Activated CD4-positive, alpha-beta T cell treated with anti-CD3 and anti-CD28 coated beads, Interleukin-2, amount 50 U/mL, for 16 hours (primary cell): ENCODE measurements at regions not wholly inside any gene's neighbourhood (a gene's known extent, or its start where the extent isn't known, plus 50 kb on each side); places are given as distances from the start of the nearest gene placed in this dataset.

Experiments
- DNase-seq: peaks from one replicate; pipeline ENCODE4 v3.0.0-alpha.2; 2020

DNA sequence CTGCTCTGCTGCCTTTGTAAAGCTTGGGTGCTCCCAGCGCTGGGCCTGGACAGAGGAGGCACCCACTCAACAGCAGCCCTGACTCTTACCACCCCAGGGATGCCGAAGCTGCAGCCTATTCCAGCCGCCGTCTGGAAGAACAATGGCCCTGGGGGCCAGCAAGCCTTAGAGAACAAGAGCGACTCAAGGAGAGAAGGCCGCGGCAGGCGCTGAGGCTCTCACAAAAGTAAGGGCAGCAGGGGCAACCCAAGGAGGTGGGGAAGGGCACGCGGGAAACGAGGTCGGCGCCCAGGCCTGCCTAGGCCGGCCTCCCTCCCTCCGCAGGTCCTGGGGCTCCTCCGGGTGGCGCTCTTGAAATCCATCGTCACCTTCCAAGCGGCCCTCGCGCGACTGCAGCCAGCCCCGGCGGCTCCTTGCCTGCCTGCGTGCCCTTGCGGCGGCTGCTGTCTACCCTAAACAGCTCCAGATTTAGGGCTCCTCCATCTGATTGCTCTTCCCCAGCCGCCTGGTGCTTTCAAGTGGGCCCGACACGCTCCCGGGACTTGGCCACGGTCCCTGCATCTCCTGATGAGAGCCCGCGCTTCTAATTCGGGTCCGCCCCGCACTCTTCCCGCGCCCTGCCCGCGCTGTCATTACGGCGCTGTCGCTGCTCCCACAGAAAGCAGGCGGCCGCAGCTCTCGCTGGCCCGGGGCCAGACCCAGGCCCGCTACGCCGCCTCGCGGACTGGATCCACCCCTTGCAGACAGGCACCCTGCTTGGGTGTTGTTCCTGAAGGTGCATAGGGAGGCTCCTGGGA, 213.3 kb downstream of the SEMA6A start:
- DNase-seq, result no peak

DNA sequence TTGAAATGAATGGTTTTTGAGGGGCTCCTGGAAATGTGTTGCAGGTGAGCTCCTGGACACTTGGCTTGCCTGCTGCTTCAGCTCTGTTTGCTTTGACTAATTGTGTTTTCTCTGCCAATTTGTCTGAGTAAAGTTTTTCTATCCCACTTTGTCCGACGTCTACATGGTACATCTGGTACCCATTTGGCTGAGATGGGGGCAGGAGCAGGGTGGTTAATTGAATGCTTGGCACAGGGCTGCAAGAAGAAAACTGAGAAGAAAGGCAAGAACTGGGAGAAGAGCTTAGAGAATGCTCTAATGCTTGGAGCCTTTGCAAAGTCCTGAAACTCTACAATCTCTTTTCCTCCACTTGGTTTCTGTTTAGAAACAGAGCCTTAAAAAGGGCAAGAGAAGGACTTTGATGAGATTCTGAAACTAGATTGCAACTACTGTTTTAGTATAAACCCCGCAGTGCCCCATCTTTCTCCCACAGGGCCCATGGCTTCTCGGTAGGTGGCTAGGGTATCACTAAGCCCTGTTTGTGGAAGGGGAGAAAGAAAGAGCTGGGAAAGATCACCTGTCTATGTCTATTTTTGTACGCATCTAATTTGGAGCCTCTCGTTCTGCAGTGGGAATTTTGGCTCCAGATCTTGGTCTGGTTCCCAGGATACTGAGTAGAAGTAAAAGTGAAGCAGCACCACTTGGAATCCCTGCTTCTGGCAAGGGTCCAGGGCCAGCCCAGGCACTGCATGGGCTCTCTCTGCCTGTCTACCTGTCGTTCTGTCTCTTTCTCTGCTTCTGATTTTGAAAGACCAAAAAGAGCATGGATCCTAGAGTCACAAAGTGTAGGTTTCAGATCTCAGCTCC, 214.4 kb downstream of the SEMA6A start:
- DNase-seq, result no peak

DNA sequence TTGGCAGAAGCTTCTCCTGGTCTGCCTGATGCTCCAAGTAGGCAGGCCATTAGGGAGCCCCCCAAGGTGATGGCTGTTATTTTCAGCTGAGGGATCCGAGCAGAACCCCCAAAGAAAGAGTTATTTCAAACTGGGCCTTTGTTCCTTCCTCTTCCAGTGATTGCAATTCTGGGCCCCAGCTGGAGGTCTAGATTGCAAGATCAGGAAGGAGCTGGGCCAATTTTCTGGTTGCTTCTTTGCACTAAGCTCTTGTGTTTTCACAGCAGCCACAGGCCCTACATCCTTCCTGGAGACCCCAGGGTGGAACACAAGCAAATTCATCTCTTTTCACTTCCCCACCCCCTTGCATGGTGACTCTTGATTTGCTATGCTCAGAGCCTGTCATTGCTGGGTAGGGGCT, 215.0 kb downstream of the SEMA6A start:
- DNase-seq, result no peak

DNA sequence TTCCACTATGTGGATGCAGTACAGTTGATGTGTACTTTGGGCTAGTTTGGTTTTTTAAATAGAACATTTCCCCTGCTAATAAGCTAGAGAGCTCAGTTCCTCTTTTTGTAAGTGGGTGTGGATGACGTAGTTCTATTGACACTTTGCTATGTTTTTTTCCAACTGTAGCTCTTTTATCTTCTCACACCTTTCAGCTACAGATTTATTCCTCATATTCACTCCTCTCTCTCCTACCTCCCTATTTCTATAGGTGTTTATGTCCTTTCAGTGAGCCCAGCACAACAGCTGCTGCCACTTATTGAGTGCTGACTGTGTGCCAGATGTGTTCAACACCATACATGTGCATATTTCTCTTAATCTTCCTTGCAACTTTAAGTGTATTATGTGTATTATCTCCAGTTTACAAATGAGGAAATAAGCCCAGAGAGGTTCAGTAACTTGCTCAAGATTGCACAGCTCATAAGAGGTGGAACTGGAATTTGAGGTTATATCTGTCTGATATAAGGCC, 215.7 kb downstream of the SEMA6A start:
- no peak for DNase-seq

DNA sequence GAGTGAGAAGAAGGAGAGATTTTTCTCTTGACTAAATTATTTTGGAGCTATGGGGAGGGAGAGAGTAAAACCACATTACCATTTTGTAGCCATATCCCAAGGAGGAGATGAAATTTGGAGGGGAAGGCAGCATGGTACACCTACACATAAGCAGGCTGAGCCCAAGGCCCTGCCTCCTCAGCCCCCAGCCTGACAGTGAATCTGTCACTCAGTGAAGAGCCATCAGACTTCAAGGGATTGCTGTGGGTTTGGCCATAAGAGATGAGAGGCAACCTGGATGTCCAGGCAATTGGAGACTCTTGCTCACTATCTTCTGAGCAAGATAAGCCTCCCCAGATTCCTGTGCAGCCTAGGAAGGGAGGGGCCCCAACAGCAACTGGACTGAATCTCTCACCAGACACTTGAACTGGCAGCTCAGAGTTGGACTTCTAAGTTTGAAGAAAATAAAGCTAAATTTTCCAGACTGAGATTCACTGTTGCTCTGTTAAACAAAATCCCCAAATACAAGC, 216.6 kb downstream of the SEMA6A start:
- DNase-seq, result no peak

DNA sequence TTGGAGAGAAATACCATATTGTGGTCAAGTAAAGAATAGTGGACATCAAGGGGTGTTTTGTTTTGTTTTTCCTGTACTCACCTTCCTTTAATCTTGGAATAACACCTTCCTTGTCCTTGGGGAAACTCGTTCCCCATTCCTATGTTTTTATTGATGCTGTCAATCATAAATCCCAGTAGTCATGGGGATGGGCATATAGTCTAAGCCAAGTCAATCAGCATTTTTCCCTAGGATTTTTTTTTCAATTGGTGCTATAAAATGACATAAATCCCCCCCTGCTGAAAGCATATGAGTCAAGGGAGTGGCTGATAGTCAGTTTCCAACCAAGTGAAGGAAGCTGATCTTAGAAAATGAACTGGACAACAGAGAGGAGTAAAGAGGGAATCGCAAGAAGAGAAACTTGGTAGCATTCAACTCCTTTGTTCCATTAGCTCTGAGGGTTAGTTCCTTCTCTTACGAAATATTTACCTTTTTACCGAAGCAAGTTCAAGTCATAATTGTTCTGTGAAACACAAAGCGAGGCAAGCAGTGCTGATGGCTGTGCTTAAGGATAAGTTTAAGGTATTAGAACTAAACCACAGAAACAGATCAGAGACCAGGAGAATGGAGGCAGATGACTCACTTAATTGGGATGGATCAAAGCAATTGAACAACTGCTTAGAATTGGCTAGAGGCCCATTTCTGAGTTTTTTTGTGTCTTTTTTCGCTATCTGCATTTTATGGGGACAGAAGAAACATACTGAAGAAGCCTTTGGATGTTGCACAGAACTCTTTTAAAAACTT, 218.6 kb downstream of the SEMA6A start:
- no peak for DNase-seq

DNA sequence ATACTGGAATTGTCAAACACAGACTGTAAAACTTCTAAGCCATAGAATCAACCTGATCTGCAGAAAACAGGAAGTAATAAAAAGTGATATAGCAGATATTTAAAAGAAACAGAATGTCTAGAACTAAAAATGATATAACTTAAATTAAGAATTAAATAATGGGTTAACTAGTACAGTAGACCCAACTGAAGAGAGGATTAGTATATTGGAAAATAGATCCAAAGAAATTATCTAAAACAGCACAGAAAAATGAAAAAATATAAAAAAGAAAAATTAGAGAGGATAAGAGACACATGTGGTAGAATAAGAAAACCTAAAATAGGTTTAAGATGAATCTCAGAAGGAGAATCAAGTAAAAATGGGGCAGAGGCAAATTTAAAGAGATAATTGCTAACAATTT, 219.9 kb downstream of the SEMA6A start:
- no peak for DNase-seq

DNA sequence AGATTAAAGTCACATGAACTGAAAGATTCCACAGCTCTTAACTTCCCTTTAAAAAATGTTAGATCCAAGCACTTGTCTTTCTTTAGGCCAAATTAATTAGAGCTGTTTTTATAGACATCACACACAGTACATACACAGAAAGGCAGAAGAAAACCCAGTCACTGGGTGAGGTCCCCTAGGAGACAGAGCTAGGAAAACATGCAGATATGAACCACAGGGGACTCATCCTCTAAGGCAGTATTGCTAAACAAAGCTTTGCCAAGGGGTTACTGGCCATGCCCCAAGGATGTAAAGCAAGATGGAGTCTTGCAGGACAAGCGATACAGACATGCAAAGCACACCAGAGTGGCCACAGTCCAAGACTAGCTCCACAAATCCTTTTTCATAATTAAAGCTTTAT, 227.0 kb downstream of the SEMA6A start:
- DNase-seq, result no peak

DNA sequence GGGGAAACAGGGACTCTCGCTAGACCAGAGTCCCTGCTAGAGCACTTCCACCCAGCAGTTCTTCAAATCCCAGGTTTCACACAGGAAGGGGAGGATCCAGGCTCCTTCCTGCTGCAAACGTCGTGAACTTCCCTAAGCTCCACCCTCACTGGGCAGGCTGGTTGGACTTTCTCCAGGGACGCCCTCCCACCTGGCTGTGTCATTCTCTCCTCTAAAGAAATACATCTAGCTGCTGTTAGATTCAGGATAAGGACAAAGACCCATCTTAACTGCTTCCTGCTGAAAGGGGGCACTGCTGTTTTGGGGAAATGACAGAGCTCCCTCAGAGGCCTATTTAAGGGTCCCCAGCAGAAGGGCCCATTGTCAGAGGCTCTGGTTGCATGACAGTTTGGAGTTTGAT, 230.7 kb downstream of the SEMA6A start:
- no peak for DNase-seq
